Ishikawa (cell line): ENCODE measurements at regions not wholly inside any gene's neighbourhood (a gene's known extent, or its start where the extent isn't known, plus 50 kb on each side); places are given as distances from the start of the nearest gene placed in this dataset.

Experiments used
- CEBPB ChIP-seq: IDR thresholded peaks from 2 replicates; pipeline ENCODE4 v1.6.1; 2012
- CREB1 ChIP-seq: IDR thresholded peaks from 2 replicates; pipeline ENCODE4 v1.6.1; 2012; ENCODE audit warnings: low read depth
- EGR1 ChIP-seq: IDR thresholded peaks from 2 replicates; pipeline ENCODE4 v1.6.1; 2012
- EP300 ChIP-seq: IDR thresholded peaks from 2 replicates; pipeline ENCODE4 v1.6.1; 2012; ENCODE audit warnings: borderline replicate concordance
- FOXM1 ChIP-seq: IDR thresholded peaks from 2 replicates; pipeline ENCODE4 v1.6.1; 2012; ENCODE audit warnings: low read depth, borderline replicate concordance
- NFIC ChIP-seq: IDR thresholded peaks from 2 replicates; pipeline ENCODE4 v1.6.1; 2012
- RAD21 ChIP-seq: IDR thresholded peaks from 2 replicates; pipeline ENCODE4 v1.6.1; 2012; ENCODE audit warnings: low read depth
- TAF1 ChIP-seq: IDR thresholded peaks from 2 replicates; pipeline ENCODE4 v1.6.1; 2012; ENCODE audit warnings: low read depth, mild to moderate bottlenecking
- TCF12 ChIP-seq: IDR thresholded peaks from 2 replicates; pipeline ENCODE4 v1.6.1; 2012; ENCODE audit warnings: low read depth
- TEAD4 ChIP-seq: IDR thresholded peaks from 2 replicates; pipeline ENCODE4 v1.6.1; 2012
- YY1 ChIP-seq: IDR thresholded peaks from 2 replicates; pipeline ENCODE4 v1.6.1; 2012; ENCODE audit warnings: low read depth
- ZBTB7A ChIP-seq: IDR thresholded peaks from 2 replicates; pipeline ENCODE4 v1.6.1; 2012; ENCODE audit warnings: low read depth
- TF ChIP-seq, protein P1 (sequence below): IDR thresholded peaks from 2 replicates; pipeline ENCODE4 v1.6.1; 2012
- TF ChIP-seq, protein P2 (sequence below): IDR thresholded peaks from 2 replicates; pipeline ENCODE4 v1.6.1; 2012
- TF ChIP-seq, protein P3 (sequence below): IDR thresholded peaks from 2 replicates; pipeline ENCODE4 v1.6.1; 2012; ENCODE audit warnings: low read depth, mild to moderate bottlenecking

DNA sequence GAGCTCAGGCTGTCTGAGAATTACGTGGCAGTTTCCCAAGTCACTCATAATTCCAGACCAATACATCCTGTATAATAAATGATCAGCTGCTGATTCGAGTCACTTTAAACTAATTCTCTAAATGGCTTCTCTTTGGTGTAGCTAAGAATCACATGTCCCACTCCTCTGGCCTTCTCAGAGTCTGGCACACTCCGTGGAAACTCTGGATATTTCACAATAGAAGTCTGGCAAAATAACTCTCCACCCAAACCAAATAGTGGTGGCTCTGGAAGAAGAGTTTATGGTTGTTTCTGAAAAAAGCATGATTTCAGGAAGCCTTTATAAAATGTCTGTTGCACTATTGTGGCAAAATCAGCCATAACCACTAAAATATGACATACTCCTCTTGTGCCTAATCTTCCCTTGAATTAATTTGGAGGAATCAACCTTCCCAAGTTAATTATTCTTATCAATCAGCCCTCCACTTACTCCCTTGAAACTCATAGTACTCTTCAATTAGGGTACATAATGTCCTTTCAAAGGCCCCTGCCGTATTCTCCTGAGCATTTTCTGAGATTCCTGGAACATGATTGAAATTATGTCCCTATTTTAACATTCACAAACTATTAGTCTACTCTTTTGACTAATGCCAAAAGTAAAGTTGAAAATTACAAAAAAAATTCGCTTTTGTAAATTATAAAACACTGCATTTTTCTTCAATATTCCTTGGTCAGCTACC lies 991.6 kb downstream of the FAT4 start:
- TF ChIP-seq, protein P1, sequence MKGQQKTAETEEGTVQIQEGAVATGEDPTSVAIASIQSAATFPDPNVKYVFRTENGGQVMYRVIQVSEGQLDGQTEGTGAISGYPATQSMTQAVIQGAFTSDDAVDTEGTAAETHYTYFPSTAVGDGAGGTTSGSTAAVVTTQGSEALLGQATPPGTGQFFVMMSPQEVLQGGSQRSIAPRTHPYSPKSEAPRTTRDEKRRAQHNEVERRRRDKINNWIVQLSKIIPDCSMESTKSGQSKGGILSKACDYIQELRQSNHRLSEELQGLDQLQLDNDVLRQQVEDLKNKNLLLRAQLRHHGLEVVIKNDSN = no peak
- TF ChIP-seq ZBTB7A (no peak), FOXM1 (no peak), RAD21 (no peak), TCF12 (no peak), TEAD4 (no peak), CEBPB (no peak), NFIC (no peak), EGR1 (no peak)
- TF ChIP-seq, protein P2, sequence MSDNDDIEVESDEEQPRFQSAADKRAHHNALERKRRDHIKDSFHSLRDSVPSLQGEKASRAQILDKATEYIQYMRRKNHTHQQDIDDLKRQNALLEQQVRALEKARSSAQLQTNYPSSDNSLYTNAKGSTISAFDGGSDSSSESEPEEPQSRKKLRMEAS = no peak
- TF ChIP-seq, protein P3, sequence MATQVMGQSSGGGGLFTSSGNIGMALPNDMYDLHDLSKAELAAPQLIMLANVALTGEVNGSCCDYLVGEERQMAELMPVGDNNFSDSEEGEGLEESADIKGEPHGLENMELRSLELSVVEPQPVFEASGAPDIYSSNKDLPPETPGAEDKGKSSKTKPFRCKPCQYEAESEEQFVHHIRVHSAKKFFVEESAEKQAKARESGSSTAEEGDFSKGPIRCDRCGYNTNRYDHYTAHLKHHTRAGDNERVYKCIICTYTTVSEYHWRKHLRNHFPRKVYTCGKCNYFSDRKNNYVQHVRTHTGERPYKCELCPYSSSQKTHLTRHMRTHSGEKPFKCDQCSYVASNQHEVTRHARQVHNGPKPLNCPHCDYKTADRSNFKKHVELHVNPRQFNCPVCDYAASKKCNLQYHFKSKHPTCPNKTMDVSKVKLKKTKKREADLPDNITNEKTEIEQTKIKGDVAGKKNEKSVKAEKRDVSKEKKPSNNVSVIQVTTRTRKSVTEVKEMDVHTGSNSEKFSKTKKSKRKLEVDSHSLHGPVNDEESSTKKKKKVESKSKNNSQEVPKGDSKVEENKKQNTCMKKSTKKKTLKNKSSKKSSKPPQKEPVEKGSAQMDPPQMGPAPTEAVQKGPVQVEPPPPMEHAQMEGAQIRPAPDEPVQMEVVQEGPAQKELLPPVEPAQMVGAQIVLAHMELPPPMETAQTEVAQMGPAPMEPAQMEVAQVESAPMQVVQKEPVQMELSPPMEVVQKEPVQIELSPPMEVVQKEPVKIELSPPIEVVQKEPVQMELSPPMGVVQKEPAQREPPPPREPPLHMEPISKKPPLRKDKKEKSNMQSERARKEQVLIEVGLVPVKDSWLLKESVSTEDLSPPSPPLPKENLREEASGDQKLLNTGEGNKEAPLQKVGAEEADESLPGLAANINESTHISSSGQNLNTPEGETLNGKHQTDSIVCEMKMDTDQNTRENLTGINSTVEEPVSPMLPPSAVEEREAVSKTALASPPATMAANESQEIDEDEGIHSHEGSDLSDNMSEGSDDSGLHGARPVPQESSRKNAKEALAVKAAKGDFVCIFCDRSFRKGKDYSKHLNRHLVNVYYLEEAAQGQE = no peak

DNA sequence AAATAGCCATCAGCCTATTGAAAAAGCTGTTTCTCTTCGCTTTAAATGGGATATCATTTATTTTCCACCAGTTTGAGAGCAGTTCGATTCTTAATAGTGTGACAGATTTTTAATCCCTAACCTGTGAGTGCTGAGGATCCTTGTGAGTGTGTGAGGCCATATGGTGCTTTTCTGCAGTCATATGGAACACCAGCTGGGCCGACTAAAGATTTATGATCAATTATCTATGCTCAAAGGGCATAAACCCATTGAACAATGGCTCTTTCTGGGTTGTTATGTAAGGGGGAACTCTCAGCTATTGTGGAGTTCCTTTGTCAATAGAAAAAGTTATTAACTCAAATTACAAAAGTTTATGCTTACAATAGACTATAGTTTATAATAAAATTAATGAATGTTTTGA lies 1003.6 kb downstream of the FAT4 start:
- TF ChIP-seq RAD21 (no peak), ZBTB7A (no peak), FOXM1 (no peak), NFIC (no peak), CEBPB (no peak), TAF1 (no peak), EGR1 (no peak), TEAD4 (no peak)
- TF ChIP-seq, protein P1 = no peak
- TF ChIP-seq, protein P3 = no peak
- TF ChIP-seq, protein P2 = no peak

DNA sequence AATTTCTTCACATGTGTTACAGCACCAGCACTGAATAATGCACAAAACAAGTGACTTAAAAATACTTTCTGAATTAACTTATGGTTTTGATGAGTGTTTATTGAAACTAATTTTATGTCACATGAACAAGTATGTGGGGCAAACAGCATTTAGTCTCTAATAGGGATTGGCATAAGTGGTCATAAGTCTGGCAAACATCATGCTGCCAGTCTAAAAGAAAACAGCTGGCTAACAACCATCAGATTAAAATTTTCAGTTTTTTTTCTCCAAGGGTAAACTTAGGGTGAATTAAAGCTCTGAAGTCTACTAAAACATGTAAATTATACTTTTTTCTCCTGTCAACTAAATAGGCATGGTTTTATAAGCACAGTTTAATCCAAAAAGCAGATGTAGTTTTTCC lies 1014.2 kb downstream of the FAT4 start:
- TF ChIP-seq TCF12 (no peak), EGR1 (no peak), NFIC (no peak), CREB1 (no peak), TAF1 (no peak), ZBTB7A (no peak), YY1 (no peak), FOXM1 (no peak), RAD21 (no peak), CEBPB (no peak), EP300 (no peak), TEAD4 (no peak)
- TF ChIP-seq, protein P2 = no peak
- TF ChIP-seq, protein P1 = no peak
- TF ChIP-seq, protein P3 = no peak

DNA sequence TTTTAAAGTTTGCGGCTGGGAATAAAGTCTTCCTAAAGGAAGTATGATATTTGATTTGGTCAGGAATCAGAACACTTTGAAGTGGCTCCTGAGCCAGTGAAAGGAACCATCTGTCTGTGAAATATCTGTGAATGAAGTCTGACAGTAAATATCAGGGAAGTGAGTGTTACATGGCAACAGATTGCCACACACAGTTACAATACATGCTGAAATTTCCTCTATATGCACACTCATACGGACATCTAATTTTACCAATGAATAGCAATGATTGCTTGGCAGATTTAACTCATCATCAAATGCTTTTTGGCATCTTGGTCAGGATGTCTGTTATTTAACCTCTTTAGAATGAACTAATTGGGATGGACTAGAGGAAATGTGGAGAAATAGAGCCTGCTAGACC lies 1023.8 kb downstream of the FAT4 start:
- TF ChIP-seq, protein P2 = no peak
- no peak for TF ChIP-seq NFIC
- TF ChIP-seq TEAD4 = no peak
- no peak for TF ChIP-seq RAD21
- TF ChIP-seq, protein P1 = no peak
- TF ChIP-seq, protein P3 = no peak
- TF ChIP-seq TCF12 = no peak
- no peak for TF ChIP-seq ZBTB7A
- no peak for TF ChIP-seq EP300
- TF ChIP-seq FOXM1 = no peak
